ENCODE measurements at regions not wholly inside any gene's neighbourhood (a gene's known extent, or its start where the extent isn't known, plus 50 kb on each side); places are given as distances from the start of the nearest gene placed in this dataset.

GRCh38 chr12:25386831-25387731, 136.4 kb upstream of the KRAS start:
- FAIRE-seq, result peak; percentile 77
- no peaks in the 10 kb centered on the region for H3K27me3 ChIP-seq (replicated peaks in 1 of 2; ENCODE audit: control insufficient read depth in 2 of 2, insufficient read depth in 2 of 2, low read length in 1 of 2)
- TF ChIP-seq MEF2B (IDR thresholded peaks at IDR 0.05; ENCODE audit: partially characterized antibody, poor library complexity, severe bottlenecking), result no peak
- no peak for TF ChIP-seq ESRRA (IDR thresholded peaks at IDR 0.05; ENCODE audit: low read length)
- TF ChIP-seq FOXM1 (IDR thresholded peaks at IDR 0.05; ENCODE audit: low read depth, low read length), result peak; percentile 10; the same call in 1 of the 2 replicates
- no peak for TF ChIP-seq EP300 (IDR thresholded peaks at IDR 0.05; ENCODE audit: borderline replicate concordance in 1 of 2, control insufficient read depth in 1 of 2, low read depth in 2 of 2, low read length in 2 of 2)
- no peak for TF ChIP-seq KAT2A (conservative IDR thresholded peaks at IDR 0.05; ENCODE audit: control insufficient read depth, low read depth, low read length)
- TF ChIP-seq SREBF2 (IDR thresholded peaks at IDR 0.05; ENCODE audit: low read length), result no peak
- TF ChIP-seq CREM (IDR thresholded peaks at IDR 0.05; ENCODE audit: low read depth), result peak; percentile 17; the same call in 1 of the 2 replicates
- TF ChIP-seq CHD1 (IDR thresholded peaks at IDR 0.05; ENCODE audit: low read depth, low read length), result no peak
- TF ChIP-seq, protein P1, sequence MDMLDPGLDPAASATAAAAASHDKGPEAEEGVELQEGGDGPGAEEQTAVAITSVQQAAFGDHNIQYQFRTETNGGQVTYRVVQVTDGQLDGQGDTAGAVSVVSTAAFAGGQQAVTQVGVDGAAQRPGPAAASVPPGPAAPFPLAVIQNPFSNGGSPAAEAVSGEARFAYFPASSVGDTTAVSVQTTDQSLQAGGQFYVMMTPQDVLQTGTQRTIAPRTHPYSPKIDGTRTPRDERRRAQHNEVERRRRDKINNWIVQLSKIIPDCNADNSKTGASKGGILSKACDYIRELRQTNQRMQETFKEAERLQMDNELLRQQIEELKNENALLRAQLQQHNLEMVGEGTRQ (IDR thresholded peaks at IDR 0.05; ENCODE audit: borderline replicate concordance, low read depth, low read length), result no peak
- no peak for TF ChIP-seq NR2C1 (IDR thresholded peaks at IDR 0.05)
- peak; percentile 76 to 92 (median 78) for TF ChIP-seq CTCF (IDR thresholded peaks at IDR 0.05 in 2 of 3, conservative IDR thresholded peaks at IDR 0.05 in 1 of 3; ENCODE audit: control insufficient read depth in 2 of 3, extremely low read depth in 1 of 3, insufficient read depth in 1 of 3, low read depth in 3 of 3, low read length in 3 of 3)
- TF ChIP-seq ZNF622 (IDR thresholded peaks at IDR 0.05), result no peak
- 0 out of 2 replicates have a peak, but pooled peaks have one; percentile 37 for TF ChIP-seq TCF7 (IDR thresholded peaks at IDR 0.05; ENCODE audit: borderline replicate concordance)
- TF ChIP-seq, protein P2, sequence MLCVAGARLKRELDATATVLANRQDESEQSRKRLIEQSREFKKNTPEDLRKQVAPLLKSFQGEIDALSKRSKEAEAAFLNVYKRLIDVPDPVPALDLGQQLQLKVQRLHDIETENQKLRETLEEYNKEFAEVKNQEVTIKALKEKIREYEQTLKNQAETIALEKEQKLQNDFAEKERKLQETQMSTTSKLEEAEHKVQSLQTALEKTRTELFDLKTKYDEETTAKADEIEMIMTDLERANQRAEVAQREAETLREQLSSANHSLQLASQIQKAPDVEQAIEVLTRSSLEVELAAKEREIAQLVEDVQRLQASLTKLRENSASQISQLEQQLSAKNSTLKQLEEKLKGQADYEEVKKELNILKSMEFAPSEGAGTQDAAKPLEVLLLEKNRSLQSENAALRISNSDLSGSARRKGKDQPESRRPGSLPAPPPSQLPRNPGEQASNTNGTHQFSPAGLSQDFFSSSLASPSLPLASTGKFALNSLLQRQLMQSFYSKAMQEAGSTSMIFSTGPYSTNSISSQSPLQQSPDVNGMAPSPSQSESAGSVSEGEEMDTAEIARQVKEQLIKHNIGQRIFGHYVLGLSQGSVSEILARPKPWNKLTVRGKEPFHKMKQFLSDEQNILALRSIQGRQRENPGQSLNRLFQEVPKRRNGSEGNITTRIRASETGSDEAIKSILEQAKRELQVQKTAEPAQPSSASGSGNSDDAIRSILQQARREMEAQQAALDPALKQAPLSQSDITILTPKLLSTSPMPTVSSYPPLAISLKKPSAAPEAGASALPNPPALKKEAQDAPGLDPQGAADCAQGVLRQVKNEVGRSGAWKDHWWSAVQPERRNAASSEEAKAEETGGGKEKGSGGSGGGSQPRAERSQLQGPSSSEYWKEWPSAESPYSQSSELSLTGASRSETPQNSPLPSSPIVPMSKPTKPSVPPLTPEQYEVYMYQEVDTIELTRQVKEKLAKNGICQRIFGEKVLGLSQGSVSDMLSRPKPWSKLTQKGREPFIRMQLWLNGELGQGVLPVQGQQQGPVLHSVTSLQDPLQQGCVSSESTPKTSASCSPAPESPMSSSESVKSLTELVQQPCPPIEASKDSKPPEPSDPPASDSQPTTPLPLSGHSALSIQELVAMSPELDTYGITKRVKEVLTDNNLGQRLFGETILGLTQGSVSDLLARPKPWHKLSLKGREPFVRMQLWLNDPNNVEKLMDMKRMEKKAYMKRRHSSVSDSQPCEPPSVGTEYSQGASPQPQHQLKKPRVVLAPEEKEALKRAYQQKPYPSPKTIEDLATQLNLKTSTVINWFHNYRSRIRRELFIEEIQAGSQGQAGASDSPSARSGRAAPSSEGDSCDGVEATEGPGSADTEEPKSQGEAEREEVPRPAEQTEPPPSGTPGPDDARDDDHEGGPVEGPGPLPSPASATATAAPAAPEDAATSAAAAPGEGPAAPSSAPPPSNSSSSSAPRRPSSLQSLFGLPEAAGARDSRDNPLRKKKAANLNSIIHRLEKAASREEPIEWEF (IDR thresholded peaks at IDR 0.05; ENCODE audit: insufficient replicate concordance, low read depth, low read length), result no peak

More at GRCh38 chr12:25386831-25387731, 136.4 kb upstream of the KRAS start:
- peak; percentile 65 for ATAC-seq
- Histone ChIP-seq H4K20me1 (ENCODE audit: control insufficient read depth, insufficient read depth) (no peaks in the 10 kb centered on the region), H3K9me3 (replicated peaks; ENCODE audit: control insufficient read depth, insufficient read depth, low read length) (no peaks in the 10 kb centered on the region; the same call in 2 of the 3 replicates), H3K4me3 (peak overlapping the region; percentile 99; the same call in 1 of the 2 replicates), H3K27ac (ENCODE audit: control insufficient read depth, insufficient read depth) (peak overlapping the region; percentile 95), H3K79me2 (ENCODE audit: control insufficient read depth, insufficient read depth, low read length) (peaks cover 8% of the 10 kb centered on the region), H3K4me1 (ENCODE audit: control insufficient read depth, insufficient read depth, low read length) (peaks cover 21% of the 10 kb centered on the region), H3K4me2 (ENCODE audit: control insufficient read depth, insufficient read depth) (peak overlapping the region; percentile 92), H3K9ac (ENCODE audit: control insufficient read depth, insufficient read depth, low read length) (peak overlapping the region; percentile 88), H2AFZ (ENCODE audit: control insufficient read depth, low read depth, low read length) (peak overlapping the region; percentile 55), H3K36me3 (ENCODE audit: control insufficient read depth in 2 of 2, insufficient read depth in 2 of 2, low read length in 1 of 2) (no peaks in the 10 kb centered on the region)
- SMC1A ChIA-PET (ENCODE audit: uncharacterized antibody, unreplicated experiment), result interaction anchor here (0.5 to 3.5 kb wide), 29 partner anchors 9 to 1211 kb away, joined by 3 to 18 read pairs (median 4); partner anchors contain the start of genes DNAI7 and ETFRF1
- WGBS (ENCODE audit: insufficient coverage, insufficient replicate concordance, low lambda C conversion rate, missing lambda C conversion rate), result 1% methylated on average over 22 of the region's 22 CpGs
- intact Hi-C loops (cut with micrococcal nuclease; ENCODE audit: unreplicated experiment), result loop anchor here (1.0 kb wide), 3 partner anchors 146 to 232 kb away; no protein-coding TSS in a partner anchor
- POLR2A ChIA-PET, result interaction anchor here (0.6 to 1.1 kb wide), 3 partner anchors 146 to 435 kb away, joined by 3 to 5 read pairs (median 4); no protein-coding TSS in a partner anchor
- no TSS peak for BruUV-seq (replicated peaks)
- CTCF ChIA-PET, result interaction anchor here (0.6 to 2.0 kb wide), 26 partner anchors 9 to 437 kb away, joined by 3 to 9 read pairs (median 3); partner anchors contain the start of genes DNAI7 and ETFRF1
- in situ Hi-C loops (cut with MboI), result no loop called here
- DNase-seq (ENCODE audit: low read depth, low spot score), result no peak
- RAD21 ChIA-PET (ENCODE audit: unreplicated experiment), result interaction anchor here (0.8 to 2.0 kb wide), 20 partner anchors 9 to 629 kb away, joined by 3 to 13 read pairs (median 4); no protein-coding TSS in a partner anchor
